ENCODE measurements at regions not wholly inside any gene's neighbourhood (a gene's known extent, or its start where the extent isn't known, plus 50 kb on each side); places are given as distances from the start of the nearest gene placed in this dataset.

DNA sequence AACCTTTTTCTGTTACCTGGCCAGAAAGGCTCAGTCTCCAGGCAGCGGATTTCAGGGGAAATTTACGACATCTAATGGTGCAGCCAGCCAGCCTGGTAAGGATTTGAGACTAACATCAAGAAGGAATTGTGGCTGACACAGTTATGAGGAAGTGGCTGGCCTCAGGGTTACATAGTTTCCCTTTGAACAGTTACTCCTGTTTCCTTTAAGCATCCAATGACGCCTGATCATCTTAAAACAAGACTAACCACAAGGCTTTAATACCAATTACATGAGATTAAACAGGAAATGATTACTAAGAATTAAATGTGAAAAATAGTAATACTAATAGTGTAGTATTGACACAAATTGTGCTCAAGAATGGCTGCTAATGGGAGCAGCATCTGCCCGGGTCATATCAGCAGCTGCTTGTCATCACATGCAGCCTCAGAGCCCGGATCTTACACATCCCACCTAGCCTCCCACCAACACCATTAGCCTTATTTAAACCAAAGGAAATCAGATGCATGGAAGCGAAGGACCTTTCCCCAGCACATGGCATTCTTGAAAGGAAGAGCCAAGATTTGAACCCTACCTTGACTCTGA is 431.8 kb downstream of the PMP22 start:
- DNase-seq (ENCODE audit: low read depth in 2 of 3, low spot score in 2 of 3) = peak in 2 of 3 donors; percentile 5 to 60

GRCh38 chr17:14831491-14831890 is 433.6 kb downstream of the PMP22 start:
- no peak for DNase-seq (ENCODE audit: low read depth in 2 of 3, low spot score in 2 of 3)

DNA sequence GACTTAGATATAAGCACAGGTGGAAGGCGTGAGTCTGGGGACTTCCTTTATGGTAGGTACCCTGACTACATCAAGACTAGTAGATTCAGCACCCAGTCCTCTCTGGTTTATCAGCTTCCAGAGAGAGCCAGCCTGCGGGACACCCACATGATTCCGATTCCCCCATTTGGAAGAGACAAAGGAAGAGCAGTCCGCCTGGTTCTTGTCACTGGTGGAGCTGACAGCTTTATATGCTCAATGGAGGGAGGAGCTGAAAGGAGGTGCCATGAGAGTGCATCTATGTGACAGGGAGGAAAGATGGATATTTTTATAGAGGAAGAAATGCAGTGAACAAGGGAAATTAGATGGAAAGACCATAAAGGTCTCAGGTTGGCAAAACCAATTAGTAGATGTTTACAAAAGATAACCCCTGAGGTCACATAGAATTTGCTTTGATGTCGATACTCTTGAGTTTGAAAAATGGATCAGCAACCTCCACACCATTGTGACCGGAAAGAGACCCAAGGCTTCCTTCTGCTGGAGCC is 437.7 kb downstream of the PMP22 start:
- DNase-seq (ENCODE audit: low read depth in 2 of 3, low spot score in 2 of 3) = no peak

- DNase-seq (ENCODE audit: low read depth in 2 of 3, low spot score in 2 of 3) = no peak
These were observed 438.8 kb downstream of the PMP22 start for GRCh38 chr17:14826358-14826757.

- no peak for DNase-seq (ENCODE audit: low read depth in 2 of 3, low spot score in 2 of 3)
These were observed 446.7 kb downstream of the PMP22 start for GRCh38 chr17:14818469-14818868.

- DNase-seq (ENCODE audit: low read depth in 2 of 3, low spot score in 2 of 3) = no peak
These were observed 450.0 kb downstream of the PMP22 start for GRCh38 chr17:14815079-14815478.

DNA sequence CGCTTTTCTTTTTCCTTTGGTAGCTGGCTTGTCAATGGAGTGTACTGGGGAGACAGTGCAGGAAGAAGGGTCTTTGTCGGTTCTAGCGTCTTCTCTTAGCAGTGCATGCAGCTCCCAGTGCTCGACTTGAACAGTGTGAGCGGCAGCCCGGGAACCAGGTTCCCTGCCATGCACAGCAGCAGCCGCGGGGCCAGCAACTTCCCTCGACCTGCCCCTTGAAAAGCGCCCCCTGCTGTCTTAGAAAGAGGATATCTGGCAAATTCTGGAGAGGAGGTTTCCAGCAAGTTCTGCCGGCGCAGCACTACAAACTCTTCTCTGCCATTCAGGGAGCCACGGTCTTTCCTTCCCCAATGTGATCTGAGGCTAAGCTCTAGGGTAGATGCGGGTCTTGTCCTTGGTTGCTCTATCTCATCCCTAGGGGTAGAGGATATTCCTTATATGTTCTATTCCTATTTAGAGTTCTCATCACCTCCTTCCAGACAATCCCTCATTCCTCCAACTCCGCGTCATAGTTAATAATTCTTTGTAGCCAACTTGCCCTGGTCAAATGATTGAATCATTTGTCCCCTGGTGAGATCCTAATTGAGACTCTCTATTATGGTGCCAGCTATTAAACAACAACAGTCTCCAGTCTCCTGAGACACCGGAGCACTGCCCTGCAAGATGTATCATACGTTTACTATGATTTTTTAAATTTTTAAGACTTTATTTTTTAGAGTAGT is 451.3 kb downstream of the PMP22 start:
- peak in 2 of 3 donors; percentile 8 to 65 for DNase-seq (ENCODE audit: low read depth in 2 of 3, low spot score in 2 of 3)

DNA sequence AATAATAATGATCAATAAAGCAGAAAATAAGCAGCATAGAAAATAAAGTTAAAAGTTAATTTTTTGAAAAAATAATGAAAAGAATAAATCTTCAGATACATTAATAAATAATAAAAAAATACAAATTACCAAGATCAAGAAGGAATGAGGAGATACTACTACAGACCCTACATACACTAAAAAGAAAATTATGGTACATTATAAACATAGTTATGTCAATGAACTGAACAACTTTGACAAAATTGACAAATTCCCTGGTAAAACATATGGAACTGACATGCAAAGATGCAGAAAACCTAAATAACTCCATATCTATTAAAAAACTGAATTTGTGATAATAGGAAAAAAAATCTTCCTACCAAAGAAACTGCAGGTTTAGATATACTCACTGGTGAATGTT is 456.7 kb downstream of the PMP22 start:
- DNase-seq (ENCODE audit: low read depth in 2 of 3, low spot score in 2 of 3) = no peak

DNA sequence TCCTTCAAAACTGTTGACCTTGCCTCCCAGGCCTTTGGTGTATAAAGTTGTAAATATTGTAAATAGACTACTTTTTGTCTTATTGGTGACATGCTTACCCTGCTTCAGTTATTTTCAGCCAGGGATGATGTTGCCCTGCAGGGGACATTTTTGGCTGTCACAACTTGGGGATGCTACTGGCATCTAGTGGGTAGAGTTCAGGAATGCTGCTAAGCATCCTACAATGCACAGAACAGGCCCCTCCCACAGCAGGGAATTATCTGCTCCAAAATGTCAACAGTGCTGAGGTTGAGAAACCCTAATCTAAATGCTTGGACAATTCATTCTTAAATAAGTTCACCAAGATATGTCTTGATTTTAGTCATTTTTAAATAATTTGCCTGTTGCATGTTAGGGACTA is 459.8 kb downstream of the PMP22 start:
- no peak for DNase-seq (ENCODE audit: low read depth in 2 of 3, low spot score in 2 of 3)

DNA sequence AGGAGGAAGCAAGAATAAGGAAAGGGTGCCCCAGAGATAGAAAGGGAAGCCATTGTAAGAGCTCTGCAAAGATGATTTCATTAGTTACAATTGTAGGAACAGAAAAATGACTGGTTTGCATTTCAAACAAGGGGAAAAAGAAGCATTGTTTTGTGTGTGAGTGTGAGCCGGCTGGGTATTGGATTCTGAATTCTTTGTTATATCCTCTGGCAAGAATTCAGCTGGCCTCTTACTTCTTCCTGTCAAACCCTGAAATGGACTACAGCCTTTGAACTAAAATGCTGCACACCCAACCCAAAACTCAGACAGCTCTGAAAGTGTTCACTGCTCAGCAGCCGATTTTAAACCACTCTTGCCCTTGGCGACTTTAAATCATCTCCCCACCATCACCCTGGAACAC is 461.3 kb downstream of the PMP22 start:
- no peak for DNase-seq (ENCODE audit: low read depth in 2 of 3, low spot score in 2 of 3)

GRCh38 chr17:14797801-14798200 is 467.3 kb downstream of the PMP22 start:
- no peak for DNase-seq (ENCODE audit: low read depth in 2 of 3, low spot score in 2 of 3)

- DNase-seq (ENCODE audit: low read depth in 2 of 3, low spot score in 2 of 3) = no peak
These were observed 468.1 kb downstream of the PMP22 start for GRCh38 chr17:14797021-14797420.

GRCh38 chr17:14794961-14795360 is 470.2 kb downstream of the PMP22 start:
- DNase-seq (ENCODE audit: low read depth in 2 of 3, low spot score in 2 of 3) = no peak

- no peak for DNase-seq (ENCODE audit: low read depth in 2 of 3, low spot score in 2 of 3)
These were observed 471.9 kb downstream of the PMP22 start for GRCh38 chr17:14793237-14793636.

DNA sequence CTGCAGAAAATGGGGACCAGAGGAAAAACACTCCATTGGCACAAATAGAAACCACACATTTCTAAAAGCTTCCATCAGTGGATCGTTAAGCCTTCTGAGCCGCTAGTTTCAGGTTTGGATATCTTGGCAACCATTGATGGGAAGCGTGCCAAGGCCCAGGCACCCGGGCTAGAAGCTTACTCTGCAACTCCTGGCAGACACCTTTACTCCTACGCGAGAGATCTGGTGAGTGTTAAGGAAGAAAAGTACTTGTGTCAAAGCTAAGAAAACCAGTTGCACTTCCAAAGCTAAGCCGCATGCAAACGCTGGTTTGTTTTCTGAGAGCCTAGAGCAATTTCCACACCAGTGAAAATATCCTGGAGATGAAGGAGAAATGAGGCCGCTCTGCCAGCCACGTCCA is 472.4 kb downstream of the PMP22 start:
- no peak for DNase-seq (ENCODE audit: low read depth in 2 of 3, low spot score in 2 of 3)

DNA sequence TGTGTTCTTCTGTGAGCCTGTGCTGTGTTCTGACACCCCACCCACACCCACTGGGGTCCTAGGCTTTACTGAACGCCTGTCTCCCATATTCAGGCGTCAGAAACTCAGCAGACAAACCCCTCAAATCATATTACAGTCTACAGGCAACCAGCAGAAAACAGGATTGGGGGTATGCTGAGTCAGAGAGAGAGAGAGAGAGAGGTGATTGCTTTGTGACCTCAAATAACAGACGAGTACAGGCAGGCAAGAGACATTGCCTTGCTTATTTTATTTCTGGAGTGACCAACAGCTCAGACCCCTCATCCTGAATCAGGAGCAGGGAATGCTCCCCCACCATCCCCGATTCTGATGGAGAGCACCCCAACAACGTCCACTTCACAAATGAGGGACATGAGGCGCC is 473.9 kb downstream of the PMP22 start:
- no peak for DNase-seq (ENCODE audit: low read depth in 2 of 3, low spot score in 2 of 3)

DNA sequence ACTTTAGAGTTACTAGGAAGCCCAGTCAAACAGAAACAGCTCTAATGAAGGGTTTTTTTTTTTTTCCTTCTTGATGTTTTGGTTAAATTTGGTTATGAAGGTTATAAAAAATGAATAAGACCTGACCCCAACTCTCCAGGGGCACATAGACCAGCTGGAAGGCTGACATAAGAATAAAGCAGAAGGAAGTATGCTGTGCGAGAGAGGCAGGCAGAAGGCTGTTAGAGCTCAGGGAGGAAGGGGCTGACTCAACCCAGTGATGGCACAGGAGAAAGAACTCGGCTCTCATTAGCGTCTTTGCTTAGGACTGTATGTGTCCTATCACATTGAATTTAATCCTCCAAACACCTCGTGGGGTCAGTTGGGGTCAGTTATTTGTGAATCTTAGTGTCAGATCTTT is 474.6 kb downstream of the PMP22 start:
- DNase-seq (ENCODE audit: low read depth in 2 of 3, low spot score in 2 of 3) = peak in 2 of 3 donors; percentile 42 to 81

- DNase-seq (ENCODE audit: low read depth in 2 of 3, low spot score in 2 of 3) = no peak
These were observed 480.0 kb downstream of the PMP22 start for GRCh38 chr17:14784997-14785696.

DNA sequence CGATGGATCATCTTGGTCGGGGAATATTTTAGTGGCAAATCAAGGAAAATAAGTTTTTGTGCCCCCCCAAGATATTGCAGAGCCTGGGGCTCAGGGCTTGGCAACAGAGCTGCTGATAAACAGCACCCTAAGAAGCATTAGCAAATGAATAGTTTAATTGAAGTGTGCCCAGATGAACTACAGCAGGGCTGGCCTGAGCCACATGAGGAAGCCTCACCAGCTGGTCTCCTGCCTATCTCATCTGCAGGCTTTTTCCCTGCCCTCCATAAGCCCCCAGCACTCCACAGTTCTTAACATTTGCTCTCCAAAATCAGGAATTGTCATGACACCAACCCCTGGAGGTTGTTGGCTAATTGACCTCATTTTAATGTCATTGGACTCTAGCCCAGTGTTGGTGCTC is 480.2 kb downstream of the HS3ST3B1 start:
- DNase-seq (ENCODE audit: low read depth in 2 of 3, low spot score in 2 of 3) = no peak

GRCh38 chr17:14780097-14780651 is 479.3 kb downstream of the HS3ST3B1 start:
- DNase-seq (ENCODE audit: low read depth in 2 of 3, low spot score in 2 of 3) = no peak

DNA sequence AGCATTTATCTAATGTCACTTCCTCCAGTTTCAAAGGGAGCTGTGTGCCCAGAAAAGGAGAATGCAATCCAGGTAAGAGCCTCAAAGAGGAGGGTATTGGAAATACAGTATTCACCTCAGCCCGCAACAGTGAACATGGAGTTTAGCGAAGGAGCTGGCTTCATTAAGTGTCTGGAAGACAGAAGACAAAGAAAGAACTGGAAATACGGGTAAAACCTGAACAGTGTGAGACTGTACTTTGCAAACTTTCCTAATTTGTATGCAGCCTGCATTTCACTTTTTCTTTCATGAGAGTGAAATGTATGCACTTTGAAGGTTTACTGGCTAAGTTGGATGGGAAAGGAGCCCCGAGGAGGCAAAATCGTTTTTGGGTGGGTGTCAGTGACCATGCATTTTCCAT is 478.4 kb downstream of the HS3ST3B1 start:
- no peak for DNase-seq (ENCODE audit: low read depth in 2 of 3, low spot score in 2 of 3)

DNA sequence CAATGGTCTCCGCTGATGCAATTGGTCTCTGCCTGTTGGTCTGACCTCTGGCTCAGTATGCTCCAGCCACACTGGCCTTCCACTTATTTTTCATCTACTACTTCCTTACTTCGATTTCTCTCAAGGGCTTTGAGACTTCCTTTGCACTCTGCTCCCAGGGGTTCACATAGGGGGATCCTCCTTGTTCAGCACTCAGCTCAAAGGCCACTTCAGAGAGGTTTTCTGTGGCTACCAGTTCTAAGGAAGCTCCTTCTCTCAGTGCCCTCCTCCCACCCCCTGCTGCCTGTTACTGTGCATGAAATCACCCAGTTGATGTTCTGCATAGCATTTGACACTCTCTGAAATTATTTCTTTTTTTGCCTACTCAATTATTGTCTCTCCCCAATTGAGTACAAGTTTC is 476.4 kb downstream of the HS3ST3B1 start:
- DNase-seq (ENCODE audit: low read depth in 2 of 3, low spot score in 2 of 3) = no peak

Data from hematopoietic multipotent progenitor cell (in vitro differentiated cells).